IMR-90 (cell line): ENCODE measurements at regions not wholly inside any gene's neighbourhood (a gene's known extent, or its start where the extent isn't known, plus 50 kb on each side); places are given as distances from the start of the nearest gene placed in this dataset.

Source experiments
- ATAC-seq: fragments of 200-7000 bp; cut with Tn5 transposase; 2 replicates; pipeline ENCODE4 v1.9.1; 2020; ENCODE audit warnings: low read depth, mild to moderate bottlenecking, moderate library complexity
- BruUV-seq: library from RNA; stranded (reverse); fragments of 400-500 nt; replicated peaks from 2 replicates; lab custom pipeline; 2021; lab: Mats Ljungman, UMichigan
- CTCF ChIA-PET: fragments of 300-600 bp; formaldehyde crosslinking; extraction: SDS; loops from one replicate; lab custom pipeline; 2021; ENCODE audit warnings: antibody characterized with exemption; lab: Yijun Ruan, JAX
- POLR2A ChIA-PET: fragments of 300-600 bp; sonication (Branson Sonifier 250); formaldehyde crosslinking; loops from one replicate; lab custom pipeline; 2022; ENCODE audit warnings: antibody characterized with exemption; ENCODE audit not compliant: unreplicated experiment; lab: Charles Lee
- DNase-seq: peaks from one replicate; pipeline ENCODE4 v3.0.0; 2013
- H2AFZ ChIP-seq: replicated peaks from 2 replicates; pipeline ENCODE3; 2013; ENCODE audit warnings: low read length, mild to moderate bottlenecking; ENCODE audit not compliant: poor library complexity
- H2AK5ac ChIP-seq: 2 replicates; pipeline ENCODE4 v1.6.1; 2013; ENCODE audit warnings: low read depth, low read length, inconsistent platforms
- H2AK9ac ChIP-seq: replicated peaks from 2 replicates; pipeline ENCODE3; 2013; ENCODE audit warnings: mild to moderate bottlenecking, low read depth, low read length, moderate library complexity; ENCODE audit not compliant: poor library complexity
- H2BK120ac ChIP-seq: 2 replicates; pipeline ENCODE4 v1.6.1; 2013; ENCODE audit warnings: low read depth, low read length, inconsistent platforms
- H2BK15ac ChIP-seq: 3 replicates; pipeline ENCODE4 v1.6.1; 2013; ENCODE audit warnings: low read depth, low read length, inconsistent platforms
- H2BK20ac ChIP-seq: 2 replicates; pipeline ENCODE4 v1.6.1; 2013; ENCODE audit warnings: low read depth, mild to moderate bottlenecking, inconsistent platforms, low read length, moderate library complexity
- H2BK5ac ChIP-seq: 2 replicates; pipeline ENCODE4 v1.6.1; 2013; ENCODE audit warnings: mild to moderate bottlenecking, low read depth, low read length, inconsistent platforms; ENCODE audit not compliant: poor library complexity, severe bottlenecking
- H3K14ac ChIP-seq: replicated peaks from 2 replicates; pipeline ENCODE4 v1.6.1; 2013; ENCODE audit warnings: low read depth, low read length, inconsistent platforms
- H3K18ac ChIP-seq: 2 replicates; pipeline ENCODE4 v1.6.1; 2013; ENCODE audit warnings: low read depth, low read length, control low read depth
- H3K23ac ChIP-seq: 2 replicates; pipeline ENCODE4 v1.6.1; 2013; ENCODE audit warnings: low read depth, low read length, inconsistent platforms
- H3K27ac ChIP-seq: 2 replicates; pipeline ENCODE4 v1.5.1; 2013; ENCODE audit warnings: mild to moderate bottlenecking, control low read depth, low read length; ENCODE audit not compliant: insufficient read depth
- H3K27me3 ChIP-seq: 2 replicates; pipeline ENCODE4 v1.6.1; 2013; ENCODE audit warnings: low read length; ENCODE audit not compliant: control insufficient read depth, insufficient read depth
- H3K36me3 ChIP-seq: 2 replicates; pipeline ENCODE4 v1.6.1; 2013; ENCODE audit warnings: low read length, mixed read lengths; ENCODE audit not compliant: control insufficient read depth, insufficient read depth
- H3K4ac ChIP-seq: 2 replicates; pipeline ENCODE4 v1.6.1; 2013; ENCODE audit warnings: low read depth, low read length, inconsistent platforms
- H3K4me1 ChIP-seq: 2 replicates; pipeline ENCODE4 v1.6.1; 2013; ENCODE audit warnings: low read length, mixed read lengths; ENCODE audit not compliant: control insufficient read depth, insufficient read depth
- H3K4me2 ChIP-seq: 2 replicates; pipeline ENCODE4 v1.6.1; 2013; ENCODE audit warnings: low read depth, mild to moderate bottlenecking, control low read depth, low read length, moderate library complexity
- H3K4me3 ChIP-seq: 2 replicates; pipeline ENCODE4 v1.5.1; 2013; ENCODE audit warnings: low read depth, mild to moderate bottlenecking, control low read depth, low read length, moderate library complexity; ENCODE audit not compliant: insufficient read depth
- H3K56ac ChIP-seq: 2 replicates; pipeline ENCODE4 v1.6.1; 2013; ENCODE audit warnings: low read length, inconsistent platforms; ENCODE audit not compliant: insufficient read depth; ENCODE audit errors: extremely low read depth
- H3K79me1 ChIP-seq, 2 experiments: 2 replicates each; pipeline ENCODE4 v1.6.1; 2013; ENCODE audit warnings: low read length in 2 of 2, inconsistent platforms in 1 of 2, low read depth in 1 of 2
- H3K9ac ChIP-seq: 2 replicates; pipeline ENCODE4 v1.6.1; 2013; ENCODE audit warnings: low read depth, low read length, control low read depth
- H3K9me1 ChIP-seq: 2 replicates; pipeline ENCODE4 v1.6.1; 2013; ENCODE audit warnings: low read length, inconsistent platforms; ENCODE audit not compliant: insufficient read depth
- H3K9me3 ChIP-seq: 2 replicates; pipeline ENCODE4 v1.6.1; 2013; ENCODE audit warnings: low read length; ENCODE audit not compliant: control insufficient read depth, insufficient read depth
- H4K20me1 ChIP-seq: 2 replicates; pipeline ENCODE4 v1.6.1; 2013; ENCODE audit warnings: low read length, inconsistent platforms; ENCODE audit not compliant: insufficient read depth
- H4K5ac ChIP-seq: 2 replicates; pipeline ENCODE4 v1.6.1; 2013; ENCODE audit warnings: mild to moderate bottlenecking, low read depth, low read length, control low read depth
- H4K8ac ChIP-seq, 2 experiments: 2 replicates each; pipeline ENCODE4 v1.6.1; 2013; ENCODE audit warnings: low read depth in 2 of 2, low read length in 2 of 2, control low read depth in 1 of 2, inconsistent platforms in 1 of 2
- H4K91ac ChIP-seq: 2 replicates; pipeline ENCODE4 v1.6.1; 2013; ENCODE audit warnings: low read depth, low read length, inconsistent platforms; ENCODE audit not compliant: insufficient read depth
- BHLHE40 ChIP-seq: fragments of 150-350 bp; IDR thresholded peaks from 2 replicates; pipeline ENCODE4 v1.6.1; 2016; ENCODE audit warnings: mild to moderate bottlenecking, low read depth, low read length
- CEBPB ChIP-seq: IDR thresholded peaks from 2 replicates; pipeline ENCODE4 v1.6.1; 2012; ENCODE audit warnings: low read depth, low read length, improper control_type of control experiment
- CHD1 ChIP-seq: IDR thresholded peaks from 2 replicates; pipeline ENCODE4 v1.6.1; 2012; ENCODE audit warnings: low read depth, low read length, improper control_type of control experiment
- FOS ChIP-seq: fragments of 150-350 bp; IDR thresholded peaks from 2 replicates; pipeline ENCODE4 v1.6.1; 2016; ENCODE audit warnings: low read depth, low read length
- MAZ ChIP-seq: IDR thresholded peaks from 2 replicates; pipeline ENCODE4 v1.6.1; 2012; ENCODE audit warnings: low read depth, mild to moderate bottlenecking, low read length, improper control_type of control experiment, moderate library complexity, borderline replicate concordance
- POLR2A ChIP-seq: IDR thresholded peaks from 2 replicates; pipeline ENCODE4 v1.6.1; 2012; ENCODE audit warnings: mild to moderate bottlenecking, low read depth, low read length
- RAD21 ChIP-seq: IDR thresholded peaks from 2 replicates; pipeline ENCODE4 v1.6.1; 2012; ENCODE audit warnings: low read length, improper control_type of control experiment
- RFX5 ChIP-seq: IDR thresholded peaks from 2 replicates; pipeline ENCODE4 v1.8.0; 2012; ENCODE audit warnings: low read depth, mild to moderate bottlenecking, low read length, moderate library complexity
- SMC3 ChIP-seq: fragments of 150-350 bp; IDR thresholded peaks from 2 replicates; pipeline ENCODE4 v1.6.1; 2016; ENCODE audit warnings: low read depth, mild to moderate bottlenecking, antibody characterized with exemption, low read length, moderate library complexity
- WGBS, 2 experiments: methylation state at CpG; one replicate each; pipeline versions ENCODE4 v1.1.5 to v1.1.7; 2013; ENCODE audit warnings: missing lambda C conversion rate in 2 of 2; ENCODE audit not compliant: insufficient read length in 1 of 2; ENCODE audit errors: extremely low coverage in 2 of 2; 5-methylcytosine and 5-hydroxymethylcytosine counted together
- dilution Hi-C: fragments of 300-500 bp; cut with HindIII; formaldehyde crosslinking; loops from one replicate; pipeline ENCODE4 v1.14.3; 2018; ENCODE audit warnings: low sequenced_read_pairs; ENCODE audit not compliant: unreplicated experiment
- in situ Hi-C: fragments of 300-500 bp; cut with MboI; formaldehyde crosslinking; loops from 3 replicates; pipeline ENCODE4 v1.14.3; 2019; ENCODE audit warnings: low sequenced_read_pairs, inconsistent platforms, mixed read lengths
- intact Hi-C: fragments of 100-400 bp; cut with micrococcal nuclease; formaldehyde crosslinking; loops from 2 replicates; pipeline ENCODE4 v1.10.0; 2022
- TF ChIP-seq, protein P1 (sequence below): fragments of 150-350 bp; IDR thresholded peaks from 2 replicates; pipeline ENCODE4 v1.6.1; 2017; ENCODE audit warnings: mild to moderate bottlenecking, antibody characterized with exemption, low read length, low read depth
- TF ChIP-seq, protein P2 (sequence below): fragments of 150-350 bp; IDR thresholded peaks from 2 replicates; pipeline ENCODE4 v1.6.1; 2016; ENCODE audit warnings: low read depth, mild to moderate bottlenecking, low read length, moderate library complexity, borderline replicate concordance

DNA sequence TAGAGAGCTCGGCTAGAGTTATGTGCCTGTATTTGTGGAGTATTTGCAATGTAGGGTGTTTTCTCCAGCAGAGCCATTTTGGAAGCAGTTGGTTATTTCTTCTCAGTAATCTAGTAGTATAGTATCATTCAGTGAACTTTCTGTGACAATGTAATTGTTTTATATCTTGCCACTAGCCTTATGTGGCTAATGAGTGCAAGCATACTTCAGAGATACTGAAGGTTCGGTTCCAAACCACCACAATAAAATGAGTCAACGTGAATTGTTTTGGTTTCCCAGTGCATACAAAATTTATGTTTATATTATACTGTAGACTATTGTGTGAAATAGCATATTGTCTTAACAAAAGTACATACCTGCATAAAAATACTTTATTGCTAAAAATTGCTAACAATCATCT is 286.9 kb upstream of the TBL1XR1 start:
- ChIA-PET POLR2A (no interaction called here), CTCF (no interaction called here)
- H3K27ac ChIP-seq = no peak overlapping the region
- dilution Hi-C loops (no loop called here), intact Hi-C loops (no loop called here), in situ Hi-C loops (no loop called here)
- no peak overlapping the region for H3K4me3 ChIP-seq
- TF ChIP-seq BHLHE40 (no peak), RAD21 (no peak), RFX5 (no peak), CEBPB (no peak), MAZ (no peak), SMC3 (no peak), POLR2A (no peak), CHD1 (no peak), FOS (no peak)
- TF ChIP-seq, protein P1, sequence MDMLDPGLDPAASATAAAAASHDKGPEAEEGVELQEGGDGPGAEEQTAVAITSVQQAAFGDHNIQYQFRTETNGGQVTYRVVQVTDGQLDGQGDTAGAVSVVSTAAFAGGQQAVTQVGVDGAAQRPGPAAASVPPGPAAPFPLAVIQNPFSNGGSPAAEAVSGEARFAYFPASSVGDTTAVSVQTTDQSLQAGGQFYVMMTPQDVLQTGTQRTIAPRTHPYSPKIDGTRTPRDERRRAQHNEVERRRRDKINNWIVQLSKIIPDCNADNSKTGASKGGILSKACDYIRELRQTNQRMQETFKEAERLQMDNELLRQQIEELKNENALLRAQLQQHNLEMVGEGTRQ = no peak
- TF ChIP-seq, protein P2, sequence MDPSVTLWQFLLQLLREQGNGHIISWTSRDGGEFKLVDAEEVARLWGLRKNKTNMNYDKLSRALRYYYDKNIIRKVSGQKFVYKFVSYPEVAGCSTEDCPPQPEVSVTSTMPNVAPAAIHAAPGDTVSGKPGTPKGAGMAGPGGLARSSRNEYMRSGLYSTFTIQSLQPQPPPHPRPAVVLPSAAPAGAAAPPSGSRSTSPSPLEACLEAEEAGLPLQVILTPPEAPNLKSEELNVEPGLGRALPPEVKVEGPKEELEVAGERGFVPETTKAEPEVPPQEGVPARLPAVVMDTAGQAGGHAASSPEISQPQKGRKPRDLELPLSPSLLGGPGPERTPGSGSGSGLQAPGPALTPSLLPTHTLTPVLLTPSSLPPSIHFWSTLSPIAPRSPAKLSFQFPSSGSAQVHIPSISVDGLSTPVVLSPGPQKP = no peak
- H4K91ac ChIP-seq = no peak overlapping the region
- DNase-seq (no peak), ATAC-seq (no peak)
- no TSS peak for BruUV-seq
- H2BK20ac ChIP-seq = no peak overlapping the region
- no peak overlapping the region for H3K18ac ChIP-seq
- no peak overlapping the region for H3K4ac ChIP-seq
- no peaks in the 10 kb centered on the region for H4K20me1 ChIP-seq
- no peak overlapping the region for H4K8ac ChIP-seq
- no peak overlapping the region for H2BK5ac ChIP-seq
- H3K27me3 ChIP-seq = no peaks in the 10 kb centered on the region
- no peak overlapping the region for H3K23ac ChIP-seq
- peaks cover 2% of the 10 kb centered on the region for H3K4me1 ChIP-seq
- no peaks in the 10 kb centered on the region for H3K79me1 ChIP-seq
- H2BK120ac ChIP-seq = no peak overlapping the region
- no peaks in the 10 kb centered on the region for H3K9me1 ChIP-seq
- no CpG with 5 or more reads among the region's 3 CpGs for WGBS, 2 experiments
- H4K5ac ChIP-seq = no peak overlapping the region
- H3K36me3 ChIP-seq = no peaks in the 10 kb centered on the region
- peaks cover 3% of the 10 kb centered on the region; the same call in 1 of the 2 replicates for H3K9me3 ChIP-seq
- H2AK5ac ChIP-seq = no peak overlapping the region
- no peak overlapping the region for H3K9ac ChIP-seq
- H2AK9ac ChIP-seq = no peak overlapping the region
- no peak overlapping the region for H2AFZ ChIP-seq
- no peak overlapping the region for H3K56ac ChIP-seq
- H3K14ac ChIP-seq = no peak overlapping the region
- H2BK15ac ChIP-seq = no peak overlapping the region
- H3K4me2 ChIP-seq = no peak overlapping the region
